ENCODE measurements at regions not wholly inside any gene's neighbourhood (a gene's known extent, or its start where the extent isn't known, plus 50 kb on each side); places are given as distances from the start of the nearest gene placed in this dataset.
A peak's percentile ranks its signal among the peaks of the same experiment; 100 is the strongest.

DNA sequence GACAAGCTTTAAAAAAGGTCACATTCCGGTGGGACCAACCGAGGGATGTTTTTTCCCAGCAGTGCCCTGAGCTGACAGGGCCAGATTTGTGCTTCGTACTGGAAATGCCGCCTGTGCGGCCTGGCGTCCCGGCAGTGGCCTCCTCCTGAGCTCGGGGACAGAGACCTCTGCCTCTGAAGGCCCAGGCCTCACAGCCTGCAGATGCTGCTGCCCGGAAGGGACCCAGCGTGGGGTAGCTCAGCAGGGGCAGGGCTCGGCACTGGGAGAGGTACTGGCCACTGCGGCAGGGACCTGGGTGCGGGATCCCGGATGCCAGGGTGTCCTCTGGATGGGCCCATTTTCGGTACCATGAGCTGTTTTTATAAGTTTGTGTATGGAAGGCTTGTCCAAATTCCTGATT lies 52.4 kb upstream of the CFAP46 start:
- no peaks in the 10 kb centered on the region for H3K79me1 ChIP-seq (ENCODE audit: low read length)
- H3K4me3 ChIP-seq (ENCODE audit: low read length) = no peak overlapping the region
- H3K56ac ChIP-seq (ENCODE audit: low read length) = no peak overlapping the region
- no peak overlapping the region for H4K5ac ChIP-seq (ENCODE audit: low read length)
- H3K27me3 ChIP-seq (ENCODE audit: insufficient read depth, low read length, poor library complexity) = no peaks in the 10 kb centered on the region
- no peak overlapping the region for H2BK120ac ChIP-seq (ENCODE audit: low read depth, low read length)
- WGBS (ENCODE audit: extremely low coverage, insufficient coverage, low lambda C conversion rate) = no CpG with 5 or more reads among the region's 15 CpGs
- H3K36me3 ChIP-seq (ENCODE audit: control insufficient read depth, insufficient read depth, low read length) = no peaks in the 10 kb centered on the region
- H3K4me2 ChIP-seq (ENCODE audit: low read length) = no peak overlapping the region
- H2AK5ac ChIP-seq (ENCODE audit: low read length) = no peak overlapping the region
- no peak overlapping the region for H2BK5ac ChIP-seq (ENCODE audit: low read length)
- no peak overlapping the region for H3K18ac ChIP-seq (ENCODE audit: low read length)
- no peak overlapping the region for H3K4ac ChIP-seq (ENCODE audit: low read depth, low read length)
- no peaks in the 10 kb centered on the region for H3K79me2 ChIP-seq (ENCODE audit: control insufficient read depth, insufficient read depth, low read length)
- H4K8ac ChIP-seq (ENCODE audit: low read depth, low read length) = no peak overlapping the region
- H2BK15ac ChIP-seq (replicated peaks; ENCODE audit: low read depth) = no peak overlapping the region
- H3K9ac ChIP-seq (ENCODE audit: low read length) = no peak overlapping the region
- peak overlapping the region; percentile 24 for H3K23ac ChIP-seq (ENCODE audit: low read length)
- H3K4me1 ChIP-seq (ENCODE audit: control insufficient read depth, low read depth, low read length) = no peaks in the 10 kb centered on the region
- no peak overlapping the region for H3K27ac ChIP-seq (ENCODE audit: low read depth, low read length)
- no peak for DNase-seq

DNA sequence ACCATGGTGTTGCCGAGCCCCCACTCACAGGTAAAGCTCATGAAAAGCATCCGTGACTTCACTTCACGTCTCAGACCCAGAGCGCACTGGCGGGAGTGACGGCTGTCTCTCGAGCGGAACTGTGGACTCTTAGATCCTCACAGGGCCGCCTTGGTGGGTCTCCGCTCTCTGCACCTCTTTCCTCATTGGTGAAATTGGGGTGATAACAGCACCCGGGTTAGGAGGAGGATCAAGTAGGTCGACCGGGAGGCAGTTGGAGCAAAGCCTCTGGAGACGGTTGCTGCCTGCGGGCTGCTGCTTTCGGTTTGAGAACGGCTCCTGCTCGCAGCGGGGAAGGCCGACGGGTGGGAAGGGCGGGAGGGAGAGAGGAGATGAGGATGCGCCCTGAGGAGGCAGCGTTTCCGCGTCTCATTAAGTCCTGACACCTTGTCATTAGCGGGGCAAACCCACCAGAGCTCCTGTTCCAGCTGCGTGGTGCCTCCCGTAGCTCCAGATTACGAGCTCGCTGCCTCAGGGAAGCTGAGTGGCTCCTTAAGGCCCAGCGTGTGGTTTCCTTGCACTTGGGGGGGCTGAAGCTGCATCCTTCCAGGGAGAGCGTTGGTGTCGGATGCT lies 51.9 kb upstream of the CFAP46 start:
- H3K56ac ChIP-seq (ENCODE audit: low read length) = peak overlapping the region; percentile 15
- H3K36me3 ChIP-seq (ENCODE audit: control insufficient read depth, insufficient read depth, low read length) = no peaks in the 10 kb centered on the region
- H3K4me1 ChIP-seq (ENCODE audit: control insufficient read depth, low read depth, low read length) = no peaks in the 10 kb centered on the region
- no peak overlapping the region for H3K18ac ChIP-seq (ENCODE audit: low read length)
- peak overlapping the region; percentile 24 for H3K23ac ChIP-seq (ENCODE audit: low read length)
- H3K4ac ChIP-seq (ENCODE audit: low read depth, low read length) = no peak overlapping the region
- no peak overlapping the region for H2AK5ac ChIP-seq (ENCODE audit: low read length)
- no peak overlapping the region for H4K8ac ChIP-seq (ENCODE audit: low read depth, low read length)
- no peak overlapping the region for H3K4me3 ChIP-seq (ENCODE audit: low read length)
- H3K9ac ChIP-seq (ENCODE audit: low read length) = no peak overlapping the region
- H2BK15ac ChIP-seq (replicated peaks; ENCODE audit: low read depth) = no peak overlapping the region
- WGBS (ENCODE audit: extremely low coverage, insufficient coverage, low lambda C conversion rate) = no CpG with 5 or more reads among the region's 34 CpGs
- no peak overlapping the region for H4K5ac ChIP-seq (ENCODE audit: low read length)
- no peak overlapping the region for H3K27ac ChIP-seq (ENCODE audit: low read depth, low read length)
- H3K4me2 ChIP-seq (ENCODE audit: low read length) = no peak overlapping the region
- H2BK5ac ChIP-seq (ENCODE audit: low read length) = no peak overlapping the region
- H2BK120ac ChIP-seq (ENCODE audit: low read depth, low read length) = no peak overlapping the region
- peak; percentile 18 for DNase-seq
- H3K79me1 ChIP-seq (ENCODE audit: low read length) = no peaks in the 10 kb centered on the region
- no peaks in the 10 kb centered on the region for H3K27me3 ChIP-seq (ENCODE audit: insufficient read depth, low read length, poor library complexity)
- no peaks in the 10 kb centered on the region for H3K79me2 ChIP-seq (ENCODE audit: control insufficient read depth, insufficient read depth, low read length)

DNA sequence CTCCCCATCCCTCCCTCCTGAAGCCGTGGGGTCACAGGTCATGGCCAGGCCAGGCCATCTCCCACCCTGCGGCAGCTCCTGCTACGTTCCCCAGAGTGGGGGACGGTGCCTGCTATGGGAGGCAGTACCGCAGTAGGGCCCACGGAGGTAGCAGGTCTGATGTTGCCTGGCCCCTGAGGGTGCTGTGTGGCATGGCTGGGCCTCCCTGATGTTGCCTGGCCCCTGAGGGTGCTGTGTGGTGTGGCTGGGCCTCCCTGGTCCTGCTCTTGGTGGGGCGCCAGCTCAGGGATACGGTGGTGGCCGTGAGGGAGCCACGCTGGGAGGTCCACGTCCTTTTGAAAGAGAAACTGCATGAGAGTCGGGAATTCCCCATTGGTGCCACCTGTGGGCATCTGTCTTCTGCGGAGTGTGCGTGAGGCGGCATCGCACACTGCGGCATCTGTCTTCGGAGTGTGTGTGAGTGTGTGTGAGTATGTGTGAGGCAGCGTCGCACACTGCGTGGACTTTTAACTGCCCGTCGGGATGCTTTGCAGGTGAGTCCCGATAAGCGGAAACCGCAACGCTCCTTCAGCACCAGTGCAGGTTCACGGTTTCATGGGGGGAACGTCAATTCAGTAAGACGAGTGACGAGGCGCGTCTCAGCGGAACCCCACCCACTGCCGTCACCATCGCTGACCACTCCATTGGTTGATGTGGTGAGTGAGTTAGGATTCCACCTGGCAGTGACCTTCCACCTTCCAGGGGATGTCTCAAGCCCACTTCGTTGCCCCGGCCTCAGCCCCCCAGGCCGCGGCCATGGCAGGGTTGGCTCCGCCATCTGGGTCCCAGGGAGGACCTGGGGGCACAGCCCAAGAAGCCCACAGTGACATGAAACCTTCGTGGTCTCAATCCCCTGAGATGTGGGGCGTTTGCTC lies 51.2 kb upstream of the CFAP46 start:
- no peak overlapping the region for H4K5ac ChIP-seq (ENCODE audit: low read length)
- no peak overlapping the region for H2AK5ac ChIP-seq (ENCODE audit: low read length)
- H2BK15ac ChIP-seq (replicated peaks; ENCODE audit: low read depth) = no peak overlapping the region
- no peak overlapping the region for H2BK120ac ChIP-seq (ENCODE audit: low read depth, low read length)
- no peak overlapping the region for H2BK5ac ChIP-seq (ENCODE audit: low read length)
- no peak overlapping the region for H3K4me2 ChIP-seq (ENCODE audit: low read length)
- H3K56ac ChIP-seq (ENCODE audit: low read length) = no peak overlapping the region
- H3K18ac ChIP-seq (ENCODE audit: low read length) = no peak overlapping the region
- no peak overlapping the region for H3K4ac ChIP-seq (ENCODE audit: low read depth, low read length)
- no peak overlapping the region for H3K4me3 ChIP-seq (ENCODE audit: low read length)
- WGBS (ENCODE audit: extremely low coverage, insufficient coverage, low lambda C conversion rate) = no CpG with 5 or more reads among the region's 43 CpGs
- H3K79me1 ChIP-seq (ENCODE audit: low read length) = no peaks in the 10 kb centered on the region
- no peak overlapping the region for H3K27ac ChIP-seq (ENCODE audit: low read depth, low read length)
- H3K36me3 ChIP-seq (ENCODE audit: control insufficient read depth, insufficient read depth, low read length) = no peaks in the 10 kb centered on the region
- no peak overlapping the region for H3K9ac ChIP-seq (ENCODE audit: low read length)
- H3K23ac ChIP-seq (ENCODE audit: low read length) = no peak overlapping the region
- no peaks in the 10 kb centered on the region for H3K27me3 ChIP-seq (ENCODE audit: insufficient read depth, low read length, poor library complexity)
- no peak for DNase-seq
- H3K4me1 ChIP-seq (ENCODE audit: control insufficient read depth, low read depth, low read length) = no peaks in the 10 kb centered on the region
- H4K8ac ChIP-seq (ENCODE audit: low read depth, low read length) = no peak overlapping the region
- H3K79me2 ChIP-seq (ENCODE audit: control insufficient read depth, insufficient read depth, low read length) = no peaks in the 10 kb centered on the region

DNA sequence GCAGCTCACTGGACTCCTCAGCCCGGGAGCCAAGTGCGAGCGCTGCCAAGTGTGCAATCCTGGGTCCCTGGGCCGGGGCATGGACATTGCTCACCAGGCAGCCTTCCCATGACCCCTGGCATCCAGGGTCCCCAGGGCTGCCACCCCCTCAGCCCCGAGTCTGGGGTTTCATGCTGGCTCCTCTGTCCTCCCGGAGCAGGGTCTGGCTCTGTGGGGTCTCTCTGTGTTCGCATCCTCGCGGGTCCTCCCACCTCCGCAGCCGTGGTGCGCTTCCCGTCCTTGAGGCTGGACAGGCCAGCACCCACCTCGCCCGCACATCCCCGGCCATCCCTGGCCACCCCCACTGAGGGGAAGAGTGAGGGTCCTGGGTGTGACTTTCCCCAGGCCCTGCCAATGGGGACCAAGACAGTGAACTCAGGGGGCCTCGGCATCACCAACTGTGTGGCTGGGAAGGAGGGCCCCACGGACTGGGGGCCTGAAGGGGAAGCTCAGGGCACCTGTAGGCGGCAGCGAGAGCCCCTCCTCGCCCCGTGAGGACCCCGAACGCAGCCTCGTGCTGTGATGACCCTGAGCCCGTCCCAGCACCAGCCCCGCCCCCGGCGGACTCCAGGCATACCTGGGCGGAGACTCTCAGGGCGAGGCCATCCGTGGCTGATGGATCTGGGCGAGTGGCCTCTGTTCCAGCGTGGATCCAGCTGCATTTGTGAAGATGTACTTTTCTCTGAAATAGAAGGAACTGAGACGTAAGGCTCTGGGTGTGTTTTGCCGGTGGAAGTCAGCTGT lies 50.3 kb upstream of the CFAP46 start:
- no peak overlapping the region for H4K5ac ChIP-seq (ENCODE audit: low read length)
- WGBS (ENCODE audit: extremely low coverage, insufficient coverage, low lambda C conversion rate) = no CpG with 5 or more reads among the region's 36 CpGs

More for the DNA sequence above, 50.3 kb upstream of the CFAP46 start:
- Histone ChIP-seq H3K4me2 (ENCODE audit: low read length) (no peak overlapping the region), H3K9ac (ENCODE audit: low read length) (no peak overlapping the region), H3K79me1 (ENCODE audit: low read length) (no peaks in the 10 kb centered on the region), H3K4me1 (ENCODE audit: control insufficient read depth, low read depth, low read length) (no peaks in the 10 kb centered on the region), H3K79me2 (ENCODE audit: control insufficient read depth, insufficient read depth, low read length) (no peaks in the 10 kb centered on the region), H3K27me3 (ENCODE audit: insufficient read depth, low read length, poor library complexity) (no peaks in the 10 kb centered on the region), H3K18ac (ENCODE audit: low read length) (no peak overlapping the region), H3K27ac (ENCODE audit: low read depth, low read length) (no peak overlapping the region), H3K23ac (ENCODE audit: low read length) (no peak overlapping the region), H2BK120ac (ENCODE audit: low read depth, low read length) (no peak overlapping the region), H4K8ac (ENCODE audit: low read depth, low read length) (no peak overlapping the region), H2BK5ac (ENCODE audit: low read length) (no peak overlapping the region), H3K4me3 (ENCODE audit: low read length) (no peak overlapping the region), H2BK15ac (replicated peaks; ENCODE audit: low read depth) (no peak overlapping the region), H3K36me3 (ENCODE audit: control insufficient read depth, insufficient read depth, low read length) (no peaks in the 10 kb centered on the region), H3K56ac (ENCODE audit: low read length) (no peak overlapping the region), H3K4ac (ENCODE audit: low read depth, low read length) (no peak overlapping the region), H2AK5ac (ENCODE audit: low read length) (no peak overlapping the region)
- no peak for DNase-seq

Data from mesendoderm (in vitro differentiated cells).